SW 1271 (cell line): ENCODE measurements at regions not wholly inside any gene's neighbourhood (a gene's known extent, or its start where the extent isn't known, plus 50 kb on each side); places are given as distances from the start of the nearest gene placed in this dataset.

Experiments used
- DNase-seq, 2 experiments: peaks; one replicate each; lab custom pipeline; 2025; lab: John Stamatoyannopoulos, UW

- DNase-seq = no peak
Observed at GRCh38 chr10:30793093-30793492, 163.5 kb upstream of the LYZL2 start.

DNA sequence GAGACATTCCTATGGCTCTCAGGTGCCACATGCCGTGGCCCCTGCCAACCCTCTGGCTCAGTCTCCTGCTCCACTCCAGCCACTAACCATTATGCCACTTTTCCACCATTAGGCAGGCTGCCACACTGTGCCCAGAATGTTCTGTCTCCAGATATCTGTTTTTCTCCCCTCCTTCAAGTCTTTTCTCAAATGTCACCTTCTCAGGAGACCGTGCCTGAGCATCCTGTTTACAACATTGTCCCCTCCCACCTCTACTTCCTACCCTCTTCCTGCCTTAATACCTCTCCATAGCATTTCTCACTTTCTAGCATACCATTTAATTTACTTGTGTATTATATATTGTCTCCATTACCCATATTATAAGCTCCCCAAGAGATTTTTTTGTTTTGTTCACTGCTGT is 162.5 kb upstream of the LYZL2 start:
- no peak for DNase-seq

DNA sequence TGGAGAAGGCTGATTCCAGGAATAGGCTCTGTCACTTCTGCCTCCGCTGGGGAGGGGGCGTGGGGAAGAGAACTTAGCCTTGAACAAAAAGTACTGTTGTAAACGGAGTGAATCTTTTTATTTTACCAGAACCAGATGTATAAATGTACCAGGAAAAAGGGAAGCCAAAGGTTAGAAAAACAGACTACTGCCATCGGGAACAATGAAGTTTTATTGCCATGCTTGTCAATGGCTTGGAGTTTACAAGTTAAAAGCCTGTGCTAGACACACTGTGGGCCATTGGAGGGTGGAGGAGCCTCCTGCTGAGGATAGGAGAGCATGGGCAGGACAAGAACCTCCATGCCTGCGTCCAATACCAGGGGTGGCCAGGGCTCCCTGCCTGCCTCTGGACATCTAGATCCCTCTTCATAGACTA is 161.7 kb upstream of the LYZL2 start:
- no peak for DNase-seq

DNA sequence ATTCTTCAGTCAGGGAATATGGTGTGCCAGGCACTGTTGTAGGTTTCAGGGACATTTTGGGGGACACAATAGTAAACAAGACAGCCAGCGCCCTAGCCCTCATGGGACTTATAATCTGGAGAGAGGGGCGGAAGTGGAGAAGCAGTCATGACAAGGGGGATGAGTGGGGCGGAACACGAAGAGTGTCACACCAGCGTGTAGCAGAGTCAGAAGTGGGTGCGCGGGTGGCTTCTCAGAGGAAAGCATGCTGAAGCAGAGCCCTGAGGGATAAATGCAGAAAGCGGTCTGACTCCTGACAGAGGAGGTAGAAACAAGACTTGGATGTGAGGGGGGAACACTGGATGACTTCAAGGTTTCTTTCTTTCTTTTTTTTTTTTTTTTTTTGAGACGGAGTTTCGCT is 160.3 kb upstream of the LYZL2 start:
- no peak for DNase-seq

- no peak for DNase-seq
Observed at GRCh38 chr10:30788307-30788706, 158.8 kb upstream of the LYZL2 start.

- no peak for DNase-seq
Observed at GRCh38 chr10:30786906-30787305, 157.4 kb upstream of the LYZL2 start.

DNA sequence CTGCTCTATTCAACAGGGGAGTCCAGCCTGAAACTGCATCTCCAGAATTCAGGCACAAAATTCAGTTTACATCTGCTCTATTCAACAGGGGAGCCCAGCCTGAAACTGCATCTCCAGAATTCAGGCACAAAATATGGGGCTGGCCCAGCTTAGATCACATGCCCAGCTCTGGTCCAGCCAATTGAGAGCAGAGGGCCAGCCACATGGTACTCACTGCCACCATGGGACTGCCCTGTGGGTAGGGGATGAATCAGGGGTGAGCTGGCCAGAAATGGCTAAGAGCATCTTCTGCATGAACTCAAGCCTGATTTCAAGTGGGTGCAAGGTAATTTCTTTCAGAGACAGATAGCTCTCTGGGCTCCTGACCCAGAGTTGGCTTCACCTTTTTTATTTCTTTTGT is 156.6 kb upstream of the LYZL2 start:
- no peak for DNase-seq

DNA sequence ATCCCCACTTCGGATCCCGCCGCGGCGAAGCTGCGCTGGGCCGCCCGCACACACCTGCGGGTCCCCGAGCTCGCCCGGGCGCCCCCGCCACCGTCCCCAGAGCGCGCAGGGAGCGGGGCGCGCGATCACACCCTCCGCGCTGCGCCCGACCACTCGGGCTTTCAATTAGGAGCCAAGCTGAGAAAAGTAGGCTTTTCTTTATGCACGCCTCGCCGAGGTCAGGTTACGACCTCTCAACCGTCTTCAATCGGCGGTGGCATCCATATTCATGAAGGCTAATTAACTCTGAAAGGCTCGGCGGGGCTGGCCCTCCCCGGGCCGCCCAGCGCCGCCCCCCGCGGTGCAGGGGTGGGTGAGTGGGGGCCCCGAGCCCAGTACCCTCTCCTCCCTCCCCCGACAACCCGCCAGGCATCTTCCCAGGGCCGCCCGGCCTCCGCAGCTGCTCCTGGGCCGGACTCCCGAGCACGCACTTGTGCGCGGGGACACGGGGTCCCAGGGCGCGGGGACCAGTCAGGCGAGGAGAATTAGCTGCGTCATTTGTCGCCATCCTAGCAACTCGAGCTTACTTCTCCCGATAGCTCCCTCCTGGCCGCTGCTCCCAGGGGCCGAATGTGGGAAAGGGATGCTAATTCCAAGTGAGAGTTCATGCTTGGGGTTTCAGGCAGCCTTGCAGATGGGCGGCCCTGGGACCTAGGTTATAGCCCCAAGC is 155.5 kb upstream of the LYZL2 start:
- DNase-seq = no peak

- no peak for DNase-seq
Observed at GRCh38 chr10:30784524-30784896, 155.0 kb upstream of the LYZL2 start.

DNA sequence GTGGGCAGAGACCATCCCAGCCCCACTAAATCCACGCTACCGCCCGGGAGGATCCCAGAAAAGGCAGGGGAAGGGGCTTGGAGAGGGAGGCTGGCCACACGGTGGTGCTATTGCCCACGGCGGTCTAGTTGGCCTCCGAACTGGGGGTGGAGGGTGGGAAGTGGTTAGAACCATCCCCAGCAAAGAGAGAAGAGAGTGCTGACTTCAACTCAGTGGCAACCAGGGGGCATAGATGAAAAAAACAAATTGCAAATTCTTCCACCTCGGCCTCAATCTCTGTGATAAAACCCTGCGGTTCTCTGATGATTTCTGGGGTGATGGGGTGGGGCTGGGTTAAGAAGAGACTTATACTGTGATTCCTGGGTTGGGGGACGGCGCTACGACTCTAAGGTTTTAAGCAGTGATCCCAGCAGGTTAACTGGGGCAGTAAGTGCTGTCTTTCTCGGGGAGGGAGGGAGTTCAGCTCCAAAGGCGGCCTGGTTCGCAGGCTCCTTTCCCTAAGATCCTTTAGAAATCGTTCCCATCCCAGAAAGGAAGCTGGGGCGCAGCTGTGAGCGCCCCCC is 154.5 kb upstream of the LYZL2 start:
- peak; percentile 34 to 44 for DNase-seq

- DNase-seq = no peak
Observed at GRCh38 chr10:30782537-30783461, 153.2 kb upstream of the LYZL2 start.

- DNase-seq = no peak
Observed at GRCh38 chr10:30782157-30782536, 152.6 kb upstream of the LYZL2 start.

DNA sequence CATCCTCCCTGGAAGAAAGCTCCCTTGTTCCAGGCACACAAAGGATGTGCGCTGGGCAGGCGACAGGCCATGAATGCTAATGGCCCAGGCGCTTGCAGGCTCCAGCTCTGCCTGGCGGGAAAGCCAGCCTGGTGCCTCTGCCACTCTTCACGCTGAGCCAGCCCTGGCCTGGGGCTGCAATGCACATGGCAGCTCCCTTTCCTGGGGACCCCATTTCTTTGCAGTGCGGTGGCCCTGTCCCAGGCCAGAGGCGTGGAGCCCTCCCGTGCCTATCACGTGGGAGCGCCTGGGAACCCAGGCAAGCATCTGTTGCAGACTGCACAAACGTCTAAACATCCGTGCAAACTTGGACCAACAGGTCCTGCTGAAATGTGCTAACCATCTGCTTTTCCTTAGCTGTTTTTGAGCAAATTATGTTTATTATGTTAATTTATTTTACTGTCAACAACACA is 152.1 kb upstream of the LYZL2 start:
- DNase-seq = no peak

DNA sequence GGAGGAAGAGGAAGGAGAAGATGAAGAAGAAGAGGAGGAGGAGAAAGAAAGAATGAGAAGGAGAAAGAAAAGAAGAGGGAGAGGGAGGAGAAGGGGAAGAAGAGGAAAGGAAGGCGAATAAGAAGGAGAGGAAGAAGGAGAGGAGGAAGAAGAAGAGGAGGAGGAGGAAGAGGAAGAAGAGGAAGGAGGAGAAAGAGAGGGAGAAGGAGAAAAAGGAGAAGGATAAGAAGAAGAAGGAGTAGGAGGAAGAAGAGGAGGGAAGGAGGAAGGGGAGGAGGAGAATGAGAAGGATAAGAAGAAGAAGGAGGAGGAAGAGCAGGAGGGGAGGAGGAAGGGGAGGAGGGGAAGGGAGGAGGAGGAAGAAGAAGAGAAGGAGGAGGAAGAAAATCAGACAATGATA is 149.2 kb upstream of the LYZL2 start:
- DNase-seq = no peak

DNA sequence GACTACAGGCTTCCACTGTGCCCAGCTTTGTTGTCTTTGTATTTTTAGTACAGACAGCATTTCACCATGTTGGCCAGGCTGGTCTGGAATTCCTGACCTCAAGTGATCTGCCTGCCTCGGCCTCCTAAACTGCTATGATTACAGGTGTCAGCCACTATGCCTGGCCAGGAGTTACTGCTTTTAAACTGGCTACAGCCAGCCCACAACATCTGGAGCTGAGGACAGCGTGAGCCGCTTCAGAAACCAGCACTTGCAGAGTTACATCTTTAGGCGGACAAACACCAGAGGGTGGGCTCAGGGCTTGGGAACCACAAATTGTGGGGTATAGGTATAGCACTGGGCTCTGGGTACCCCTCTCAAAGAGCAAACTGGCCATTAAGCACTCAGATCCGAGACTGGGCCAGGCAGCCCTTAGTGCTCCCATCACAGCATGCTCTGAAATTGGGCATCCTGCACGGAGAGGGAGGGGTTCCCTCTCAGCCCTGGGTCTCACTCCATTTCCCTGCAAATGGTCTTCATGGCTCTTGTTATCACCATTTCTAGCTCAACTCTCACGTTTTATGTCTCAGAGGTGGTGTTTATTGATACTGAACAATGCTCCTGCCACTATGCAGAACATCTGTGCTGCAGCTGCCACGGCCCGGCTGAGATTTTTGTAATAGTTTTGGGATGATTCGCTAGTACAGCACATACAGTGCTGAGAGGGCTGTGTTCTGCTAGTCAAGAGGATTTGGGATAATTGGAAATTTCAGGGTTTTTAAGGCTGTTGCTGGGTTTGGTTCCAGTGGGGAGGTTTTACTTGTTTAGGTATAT is 146.4 kb upstream of the LYZL2 start:
- DNase-seq = peak in 1 of 2 experiments; percentile 40

DNA sequence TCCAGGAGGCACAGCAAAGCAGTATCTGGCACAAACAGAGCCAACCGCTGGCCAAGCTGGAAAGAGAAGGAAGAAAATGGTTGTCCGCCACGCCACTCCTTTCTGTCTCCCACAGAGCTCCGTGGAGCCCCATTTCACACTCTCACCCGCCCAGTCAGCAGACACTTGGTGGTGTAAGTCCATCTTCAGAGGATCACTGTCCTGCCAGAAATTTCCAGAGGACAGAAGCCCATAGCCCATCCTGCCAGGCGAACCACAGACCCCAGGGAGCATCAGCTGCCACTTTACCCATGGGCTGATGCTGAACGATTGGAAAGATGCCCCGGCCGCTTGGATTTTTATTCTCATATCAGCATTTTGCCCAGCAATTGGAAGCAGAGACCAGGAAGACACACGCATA is 144.7 kb upstream of the LYZL2 start:
- no peak for DNase-seq

GRCh38 chr10:30773501-30773900 is 143.9 kb upstream of the LYZL2 start:
- DNase-seq = no peak

GRCh38 chr10:30770816-30771215 is 141.3 kb upstream of the LYZL2 start:
- DNase-seq = no peak

- DNase-seq = no peak
Observed at GRCh38 chr10:30770229-30770628, 140.7 kb upstream of the LYZL2 start.

DNA sequence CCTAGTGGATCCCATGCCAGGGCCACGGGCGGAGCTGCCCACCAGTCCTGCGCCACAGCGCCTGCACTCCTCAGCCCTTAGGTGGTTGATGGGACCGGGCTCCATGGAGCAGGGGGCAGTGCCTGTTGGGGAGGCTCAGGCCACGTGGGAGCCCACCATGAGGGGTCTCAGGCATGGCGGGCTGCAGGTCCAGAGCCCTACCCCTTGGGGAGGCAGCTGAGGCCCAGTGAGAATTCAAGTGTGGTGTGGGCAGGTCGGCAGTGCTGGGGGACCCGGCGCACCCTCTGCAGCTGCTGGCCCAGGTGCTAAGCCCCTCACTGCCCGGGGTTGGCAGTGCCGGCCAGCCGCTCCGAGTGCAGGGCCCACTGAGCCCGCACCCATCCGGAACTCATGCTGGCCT is 139.8 kb upstream of the LYZL2 start:
- DNase-seq = no peak

GRCh38 chr10:30765616-30766015 is 136.1 kb upstream of the LYZL2 start:
- DNase-seq = no peak

DNA sequence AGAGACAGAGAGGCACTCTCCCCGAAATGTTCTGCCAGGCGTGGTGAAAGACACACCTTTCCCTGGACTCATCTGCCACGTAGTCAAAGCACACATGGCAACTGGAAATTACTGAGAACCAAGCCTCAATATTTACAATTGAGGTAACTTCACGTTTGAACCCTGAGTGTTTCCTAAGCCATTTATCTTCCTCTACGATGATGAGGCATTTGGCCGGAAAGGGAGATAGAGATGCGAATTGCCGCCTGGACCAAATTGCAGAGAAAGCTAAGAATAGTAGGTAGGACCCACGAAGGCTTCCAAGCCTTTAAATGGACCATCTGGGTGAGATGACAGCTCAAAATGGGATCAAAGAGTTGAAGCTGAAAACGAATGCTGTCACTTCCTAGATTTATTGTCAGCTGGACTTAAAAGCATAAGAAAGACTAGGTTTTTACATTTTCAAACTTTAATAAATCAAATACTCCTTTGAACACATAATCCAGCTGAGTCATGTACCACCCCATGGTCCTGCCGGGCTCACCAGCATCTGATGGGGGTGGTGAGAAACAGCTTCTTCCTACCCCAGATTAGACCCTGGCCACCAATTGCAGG is 135.6 kb upstream of the LYZL2 start:
- no peak for DNase-seq
